Gastrocnemius medialis (tissue), 4 donors: ENCODE measurements at regions not wholly inside any gene's neighbourhood (a gene's known extent, or its start where the extent isn't known, plus 50 kb on each side); places are given as distances from the start of the nearest gene placed in this dataset.

ENCODE experiments used
- POLR2A ChIP-seq, 2 donors: fragments of 450-650 bp; IDR thresholded peaks; one replicate each; pipeline ENCODE4 v1.6.1; 2017; ENCODE audit warnings: antibody characterized with exemption in 2 of 2, mild to moderate bottlenecking in 2 of 2, moderate library complexity in 2 of 2
- TF ChIP-seq, protein P1 (sequence below), 5 experiments: fragments of 450-650 bp in 3 of 5; fragments of 200-600 bp in 2 of 5; sonication (generic) in 2 of 5; IDR thresholded peaks in 4 of 5; conservative IDR thresholded peaks in 1 of 5; 1 replicate in 4 of 5; 2 replicates in 1 of 5; pipeline ENCODE4 v1.5.1; 2016 to 2019; ENCODE audit warnings: antibody characterized with exemption in 5 of 5, mild to moderate bottlenecking in 3 of 5, moderate library complexity in 3 of 5

DNA sequence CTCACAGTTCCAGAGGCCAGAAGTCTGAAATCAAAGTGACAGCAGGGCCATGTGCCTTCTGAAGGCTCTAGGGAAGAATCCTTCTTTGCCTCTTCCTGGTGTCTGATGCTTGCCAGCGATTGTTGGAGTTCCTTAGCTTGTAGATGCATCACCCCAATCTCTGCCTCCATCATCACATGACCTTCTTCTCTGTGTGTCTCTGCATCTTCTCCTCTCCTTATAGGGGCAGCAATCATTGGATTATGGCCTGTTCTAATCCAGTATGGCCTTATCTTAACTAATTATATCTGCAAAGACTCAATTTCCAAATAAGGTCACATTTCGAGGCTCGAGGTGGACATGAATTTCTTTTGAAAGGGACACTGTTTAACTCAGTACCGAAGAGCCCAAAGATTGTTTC is 71.7 kb upstream of the RAI2 start:
- TF ChIP-seq, protein P1, sequence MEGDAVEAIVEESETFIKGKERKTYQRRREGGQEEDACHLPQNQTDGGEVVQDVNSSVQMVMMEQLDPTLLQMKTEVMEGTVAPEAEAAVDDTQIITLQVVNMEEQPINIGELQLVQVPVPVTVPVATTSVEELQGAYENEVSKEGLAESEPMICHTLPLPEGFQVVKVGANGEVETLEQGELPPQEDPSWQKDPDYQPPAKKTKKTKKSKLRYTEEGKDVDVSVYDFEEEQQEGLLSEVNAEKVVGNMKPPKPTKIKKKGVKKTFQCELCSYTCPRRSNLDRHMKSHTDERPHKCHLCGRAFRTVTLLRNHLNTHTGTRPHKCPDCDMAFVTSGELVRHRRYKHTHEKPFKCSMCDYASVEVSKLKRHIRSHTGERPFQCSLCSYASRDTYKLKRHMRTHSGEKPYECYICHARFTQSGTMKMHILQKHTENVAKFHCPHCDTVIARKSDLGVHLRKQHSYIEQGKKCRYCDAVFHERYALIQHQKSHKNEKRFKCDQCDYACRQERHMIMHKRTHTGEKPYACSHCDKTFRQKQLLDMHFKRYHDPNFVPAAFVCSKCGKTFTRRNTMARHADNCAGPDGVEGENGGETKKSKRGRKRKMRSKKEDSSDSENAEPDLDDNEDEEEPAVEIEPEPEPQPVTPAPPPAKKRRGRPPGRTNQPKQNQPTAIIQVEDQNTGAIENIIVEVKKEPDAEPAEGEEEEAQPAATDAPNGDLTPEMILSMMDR (IDR thresholded peaks at IDR 0.05 in 4 of 5, conservative IDR thresholded peaks at IDR 0.05 in 1 of 5) = no peak
- no peak for TF ChIP-seq POLR2A (IDR thresholded peaks at IDR 0.05)
